ENCODE measurements at regions not wholly inside any gene's neighbourhood (a gene's known extent, or its start where the extent isn't known, plus 50 kb on each side); places are given as distances from the start of the nearest gene placed in this dataset.
A peak's percentile ranks its signal among the peaks of the same experiment; 100 is the strongest.

DNA sequence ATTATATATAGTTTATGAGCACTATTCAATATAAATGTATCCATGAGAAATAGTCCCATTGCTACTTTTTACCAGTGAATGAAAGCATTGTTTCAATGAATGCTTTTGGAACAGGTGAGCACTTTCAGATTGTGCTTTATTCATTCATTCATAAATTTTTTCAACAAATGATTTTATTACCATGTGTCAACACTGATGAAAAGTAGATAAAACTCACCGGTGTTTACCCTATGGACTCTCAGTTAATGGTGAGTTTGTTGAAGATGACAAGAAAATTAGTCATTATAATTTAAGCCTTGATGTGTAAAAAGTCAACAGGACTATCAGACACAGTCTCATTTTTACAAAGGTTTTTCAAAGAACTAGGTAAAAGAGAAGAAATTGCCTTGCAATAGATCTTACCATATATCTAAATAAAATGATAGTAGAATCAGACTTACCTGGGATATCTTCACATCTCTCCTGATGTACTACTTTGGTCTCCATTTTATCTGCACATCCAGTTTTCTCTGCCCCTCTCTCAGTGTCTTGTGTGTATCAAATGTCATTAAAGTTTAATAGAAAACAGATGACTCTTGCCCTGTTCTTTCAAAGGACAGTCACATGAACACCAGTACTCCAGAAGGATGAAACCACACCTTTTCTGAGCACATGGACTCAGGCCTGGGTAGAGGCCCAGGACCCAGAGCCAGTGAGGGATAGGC is 325.3 kb upstream of the RND3 start:
- no peak for DNase-seq

GRCh38 chr2:150812066-150812465 is 324.6 kb upstream of the RND3 start:
- DNase-seq, result no peak

GRCh38 chr2:150811259-150811855 is 323.9 kb upstream of the RND3 start:
- no peak for DNase-seq

GRCh38 chr2:150809103-150809502 is 321.6 kb upstream of the RND3 start:
- peak; percentile 46 for DNase-seq

DNA sequence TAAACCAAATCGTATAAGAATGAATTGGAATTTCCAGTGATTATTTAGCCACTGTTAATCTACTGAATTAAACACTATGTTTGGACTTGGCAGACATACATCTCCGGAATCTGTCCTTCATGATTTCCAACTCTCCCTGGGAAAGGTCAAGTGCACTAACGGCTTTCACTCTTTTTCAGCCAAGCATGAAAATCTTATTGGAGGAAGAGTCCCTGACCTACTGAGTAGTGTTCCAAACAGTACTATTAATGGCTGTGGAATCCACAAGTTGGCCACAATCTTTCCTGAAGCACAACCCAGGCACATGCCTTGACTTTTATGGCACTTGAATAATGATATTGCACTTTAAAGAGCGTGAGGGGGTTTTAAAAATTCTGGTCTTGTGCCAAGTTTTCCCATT is 318.9 kb upstream of the RND3 start:
- no peak for DNase-seq

DNA sequence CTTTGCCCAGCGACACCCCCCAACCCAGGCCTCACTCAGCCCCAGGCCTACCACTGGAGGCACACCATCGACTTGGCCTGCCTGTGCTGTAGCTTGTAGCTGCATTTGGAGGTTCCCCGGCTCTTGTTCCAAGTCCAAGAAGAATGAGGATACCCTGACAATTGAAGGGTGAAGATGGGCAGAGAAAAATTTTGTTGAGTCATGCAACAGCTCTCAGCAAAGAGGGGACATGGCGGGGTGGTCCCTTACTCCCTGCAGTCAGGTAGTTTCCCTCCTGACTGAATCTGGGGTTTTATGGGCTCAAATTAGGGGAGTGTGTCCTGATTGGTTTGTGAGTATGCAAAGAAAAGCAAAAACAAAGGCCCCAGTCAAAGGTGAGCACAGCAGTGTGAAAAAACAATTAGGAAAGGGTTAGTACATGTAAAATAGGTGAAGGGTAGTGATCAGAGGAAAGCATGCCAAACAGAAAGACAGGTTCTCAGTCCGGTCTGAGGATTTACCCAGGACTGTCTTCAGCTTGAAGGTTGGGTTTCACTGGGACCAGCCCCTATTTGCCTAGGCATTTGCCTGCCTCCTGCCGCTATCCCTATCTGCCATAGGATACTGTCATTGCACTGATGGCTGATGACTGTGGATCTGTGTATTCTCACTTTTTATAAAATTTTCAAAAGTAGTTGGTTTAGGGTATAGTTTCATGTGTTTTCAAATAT is 316.4 kb upstream of the RND3 start:
- no peak for DNase-seq

- DNase-seq, result no peak
These were observed 315.2 kb upstream of the RND3 start for GRCh38 chr2:150802635-150803034.

DNA sequence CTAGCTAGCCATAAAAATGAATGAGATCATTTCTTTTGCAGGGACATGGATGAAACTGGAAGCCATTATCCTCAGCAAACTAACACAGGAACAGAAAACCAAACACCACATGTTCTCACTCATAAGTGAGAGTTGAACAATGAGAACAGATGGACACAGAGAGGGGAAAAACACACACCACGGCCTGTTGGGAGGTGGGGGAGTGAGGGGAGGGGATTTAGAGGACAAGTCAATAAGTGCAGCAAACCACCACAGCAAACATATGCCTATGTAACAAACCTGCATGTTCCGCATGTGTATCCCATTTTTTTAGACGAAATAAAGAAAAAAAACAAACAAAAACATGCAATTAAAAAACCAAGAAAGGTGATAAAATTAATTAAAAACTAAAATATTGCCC is 308.8 kb upstream of the RND3 start:
- DNase-seq, result peak; percentile 68

DNA sequence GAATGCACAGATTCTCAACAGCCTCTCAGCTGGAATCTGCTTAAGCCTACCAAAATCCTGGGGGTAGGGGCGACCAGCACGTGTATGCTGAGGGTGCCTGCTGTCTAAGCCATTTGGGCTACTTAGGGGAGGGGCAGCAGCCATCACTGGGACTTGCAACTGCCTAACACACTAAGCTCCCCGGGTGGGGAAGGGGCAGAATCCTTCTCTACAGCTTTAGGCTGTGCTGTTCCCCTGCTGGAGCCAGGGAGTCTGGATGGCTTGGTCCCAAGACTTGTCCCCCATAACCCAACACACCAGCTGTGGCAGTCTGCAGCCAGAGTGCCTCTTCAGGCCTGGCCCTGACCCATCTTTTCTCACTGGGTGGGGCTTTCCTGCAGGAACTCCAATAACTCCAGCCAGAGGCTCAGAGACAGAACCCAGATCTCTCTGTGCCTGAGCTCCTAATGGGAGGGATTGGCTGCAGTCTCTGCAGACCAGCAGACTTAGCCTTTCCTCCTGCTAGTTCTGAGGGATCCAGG is 305.4 kb upstream of the RND3 start:
- peak; percentile 3 for DNase-seq

DNA sequence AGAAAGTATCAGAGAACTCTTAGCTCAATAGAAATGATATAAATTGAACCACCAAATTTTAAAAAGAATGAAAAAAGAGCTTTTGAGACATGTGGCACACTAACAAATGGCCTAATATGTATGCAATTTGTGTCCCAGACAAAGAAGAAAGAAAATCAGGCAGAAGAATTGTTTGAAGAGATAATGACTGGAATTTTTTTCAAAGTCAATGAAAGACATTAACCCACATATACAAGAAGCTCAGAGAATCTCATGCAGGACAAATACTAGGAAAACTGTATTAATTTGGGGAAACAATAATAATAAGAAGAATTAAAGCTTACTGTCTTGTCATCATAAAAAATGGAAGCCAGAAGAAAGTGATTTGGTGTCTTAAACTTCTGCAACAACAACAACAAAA is 304.1 kb upstream of the RND3 start:
- no peak for DNase-seq

GRCh38 chr2:150789376-150789905 is 302.0 kb upstream of the RND3 start:
- no peak for DNase-seq

DNA sequence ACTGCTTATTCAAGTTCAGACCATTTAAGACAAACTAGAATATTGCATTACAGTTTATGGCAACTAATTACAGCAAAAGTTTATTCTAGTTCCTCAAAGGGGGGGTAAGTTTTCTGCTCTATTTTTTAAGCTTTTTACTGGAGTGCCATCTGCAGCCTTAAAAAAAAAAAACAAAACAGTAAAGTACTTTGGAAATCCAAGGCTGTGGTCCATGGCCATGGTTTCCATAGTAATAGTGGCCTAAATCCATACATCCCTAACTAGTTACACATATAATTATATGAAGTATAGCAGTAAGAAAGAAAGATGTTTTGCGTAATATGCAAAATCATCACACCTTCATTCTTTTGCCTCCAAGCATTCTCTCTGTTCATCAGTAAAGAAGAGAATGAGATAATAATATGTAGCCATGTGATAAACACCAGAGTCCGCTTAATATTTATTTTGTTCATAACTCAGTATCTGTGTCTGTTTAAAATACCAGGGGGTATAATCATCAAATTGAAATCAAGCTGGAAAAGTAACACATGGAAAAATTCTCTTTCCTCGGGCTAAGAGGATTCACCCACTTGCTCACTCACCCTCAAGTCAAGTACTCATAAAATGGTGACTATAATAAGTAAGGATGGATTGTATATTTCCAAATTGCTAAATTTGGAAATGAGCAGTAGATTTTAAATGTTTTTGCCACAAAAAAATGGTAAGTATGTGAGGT is 301.1 kb upstream of the RND3 start:
- no peak for DNase-seq

- no peak for DNase-seq
These were observed 300.1 kb upstream of the RND3 start for GRCh38 chr2:150787353-150788093.

GRCh38 chr2:150784389-150784788 is 296.9 kb upstream of the RND3 start:
- DNase-seq, result no peak

DNA sequence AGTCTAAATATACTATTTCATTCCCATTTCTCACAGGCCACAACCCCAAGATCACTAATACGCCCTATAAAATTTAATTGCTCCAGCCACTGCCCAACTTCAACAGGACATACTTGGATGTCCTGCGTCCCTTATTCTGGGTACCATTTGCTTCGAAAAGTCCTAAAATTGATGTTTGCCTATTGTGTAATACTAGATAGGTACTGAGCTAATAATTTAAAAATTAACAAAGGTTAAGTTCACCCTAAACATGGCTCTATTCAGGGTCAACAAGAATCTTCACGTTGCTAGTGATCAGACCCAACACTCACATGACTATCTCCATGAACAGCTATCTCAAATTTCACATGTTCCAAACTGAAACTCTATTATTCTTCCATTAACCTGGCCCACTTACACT is 296.4 kb upstream of the RND3 start:
- no peak for DNase-seq

GRCh38 chr2:150783015-150783414 is 295.5 kb upstream of the RND3 start:
- DNase-seq, result no peak

GRCh38 chr2:150782613-150783012 is 295.1 kb upstream of the RND3 start:
- DNase-seq, result no peak

GRCh38 chr2:150781142-150781541 is 293.7 kb upstream of the RND3 start:
- no peak for DNase-seq

- no peak for DNase-seq
These were observed 291.4 kb upstream of the RND3 start for GRCh38 chr2:150778828-150779227.

GRCh38 chr2:150769421-150769820 is 282.0 kb upstream of the RND3 start:
- no peak for DNase-seq

DNA sequence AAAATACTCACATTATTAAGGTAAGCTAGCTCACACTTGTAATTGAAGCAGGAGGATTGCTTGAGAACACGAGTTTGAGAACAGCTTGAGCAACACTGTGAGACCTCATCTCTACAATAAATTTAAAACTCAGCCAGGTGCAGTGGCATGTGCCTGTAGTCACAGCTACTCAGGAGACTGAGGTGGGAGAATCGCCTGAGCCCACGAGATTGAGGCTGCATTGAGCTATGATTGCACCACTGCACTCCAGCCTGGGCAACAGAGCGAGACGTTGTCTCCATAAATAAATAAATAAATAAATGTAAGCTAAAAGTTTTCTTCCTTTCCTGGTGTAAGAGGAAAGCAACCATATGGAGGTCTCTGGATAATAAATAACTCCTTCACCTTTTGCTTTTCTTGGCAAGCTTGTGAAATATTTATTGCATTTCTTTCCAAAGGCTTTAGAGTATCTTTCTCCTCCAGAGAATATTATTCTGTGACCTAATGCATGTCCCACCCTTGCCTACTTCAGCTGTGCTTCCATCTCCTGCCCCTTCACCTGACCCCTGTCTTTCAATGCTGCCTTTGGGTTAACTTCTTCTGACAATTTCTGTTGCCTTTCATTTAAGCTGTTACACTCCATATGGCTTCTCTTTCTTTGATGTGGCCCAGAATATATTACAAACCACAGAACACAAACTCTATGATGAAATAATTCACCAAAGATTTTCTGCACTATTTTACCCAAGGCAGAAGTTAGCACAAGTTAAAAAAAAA is 280.7 kb upstream of the RND3 start:
- DNase-seq, result no peak

DNA sequence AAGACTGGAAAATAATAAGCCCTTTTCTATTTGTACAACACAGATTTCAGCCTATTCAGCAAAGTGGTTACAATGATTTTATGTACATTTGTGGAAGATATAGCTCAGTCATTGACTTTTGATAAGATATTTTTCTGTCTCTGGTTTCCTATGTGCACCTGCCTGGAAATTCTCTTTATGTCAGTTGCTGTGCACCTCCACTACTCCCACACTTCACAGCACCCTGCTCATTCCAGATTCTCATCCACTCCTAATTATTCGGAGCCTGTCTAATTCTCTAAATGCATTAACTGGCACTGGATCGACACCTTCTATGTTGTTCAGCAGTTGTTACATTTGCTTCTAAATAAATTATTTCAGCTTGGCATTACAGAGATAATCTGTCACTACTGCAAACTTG is 275.1 kb upstream of the RND3 start:
- no peak for DNase-seq
